Breast epithelium (tissue), 4 donors: ENCODE measurements at regions not wholly inside any gene's neighbourhood (a gene's known extent, or its start where the extent isn't known, plus 50 kb on each side); places are given as distances from the start of the nearest gene placed in this dataset.
"Not testable (repeated sequence)": the region's sequence is repeated elsewhere in the genome, so short reads cannot be mapped to it uniquely, and the experiment has no call there.

ENCODE experiments used
- DNase-seq, 2 donors: peaks; one replicate each; pipeline ENCODE4 v3.0.0-alpha.2; 2019; ENCODE audit warnings: low spot score in 2 of 2
- H3K27ac ChIP-seq, 2 donors: fragments of 200-600 bp; sonication (generic) in 1 of 2; one replicate each; pipeline ENCODE4 v1.5.1; 2016 to 2019; ENCODE audit warnings: mild to moderate bottlenecking in 1 of 2
- H3K27me3 ChIP-seq, 2 donors: fragments of 200-600 bp; sonication (generic) in 1 of 2; one replicate each; pipeline versions ENCODE4 v1.5.1 to v1.6.0; 2017 to 2019; ENCODE audit warnings: control low read depth in 1 of 2, mild to moderate bottlenecking in 1 of 2
- H3K36me3 ChIP-seq: fragments of 200-600 bp; one replicate; pipeline ENCODE4 v1.5.1; 2019
- H3K4me1 ChIP-seq, 2 donors: fragments of 200-600 bp; sonication (generic); one replicate each; pipeline ENCODE4 v1.5.1; 2016 to 2019; ENCODE audit warnings: control low read depth in 1 of 2
- H3K4me3 ChIP-seq, 3 donors: fragments of 200-600 bp; sonication (generic); 1 replicate in 2 of 3; 2 replicates in 1 of 3; pipeline ENCODE4 v1.5.1; 2016 to 2019; ENCODE audit warnings: mild to moderate bottlenecking in 3 of 3, moderate library complexity in 2 of 3
- H3K9me3 ChIP-seq, 2 donors: fragments of 200-600 bp; sonication (generic) in 1 of 2; one replicate each; pipeline ENCODE4 v1.5.1; 2016 to 2019; ENCODE audit warnings: control low read depth in 1 of 2
- CTCF ChIP-seq, 3 donors: fragments of 450-650 bp; IDR thresholded peaks; one replicate each; pipeline ENCODE4 v1.5.1; 2016 to 2017; ENCODE audit warnings: antibody characterized with exemption in 3 of 3, mild to moderate bottlenecking in 3 of 3, moderate library complexity in 3 of 3
- POLR2A ChIP-seq: fragments of 450-650 bp; IDR thresholded peaks from one replicate; pipeline ENCODE4 v1.6.1; 2016; ENCODE audit warnings: antibody characterized with exemption, mild to moderate bottlenecking, moderate library complexity
- POLR2AphosphoS5 ChIP-seq, 3 donors: sonication (generic); formaldehyde crosslinking; IDR thresholded peaks; one replicate each; pipeline ENCODE4 v1.6.1; 2017; ENCODE audit warnings: antibody characterized with exemption in 3 of 3
- intact Hi-C: fragments of 100-400 bp; cut with DNase I; formaldehyde crosslinking; loops from one replicate; pipeline ENCODE4 v1.15.1; 2023; ENCODE audit warnings: low total_unique reads

GRCh38 chr7:131830681-131831080, 274.3 kb upstream of the PODXL start:
- Histone ChIP-seq H3K27ac (no peak overlapping the region), H3K9me3 (peaks cover 0 to 6% of the 10 kb centered on the region in 2 donors), H3K4me3 (no peak overlapping the region), H3K27me3 (peaks cover 0 to 12% of the 10 kb centered on the region in 2 donors), H3K36me3 (no peaks in the 10 kb centered on the region), H3K4me1 (no peaks in the 10 kb centered on the region)
- TF ChIP-seq POLR2AphosphoS5 (IDR thresholded peaks at IDR 0.05), result no peak
- no peak for TF ChIP-seq POLR2A
- no peak for TF ChIP-seq CTCF (IDR thresholded peaks at IDR 0.05)
- DNase-seq, result no peak
- intact Hi-C loops, result no loop called here

DNA sequence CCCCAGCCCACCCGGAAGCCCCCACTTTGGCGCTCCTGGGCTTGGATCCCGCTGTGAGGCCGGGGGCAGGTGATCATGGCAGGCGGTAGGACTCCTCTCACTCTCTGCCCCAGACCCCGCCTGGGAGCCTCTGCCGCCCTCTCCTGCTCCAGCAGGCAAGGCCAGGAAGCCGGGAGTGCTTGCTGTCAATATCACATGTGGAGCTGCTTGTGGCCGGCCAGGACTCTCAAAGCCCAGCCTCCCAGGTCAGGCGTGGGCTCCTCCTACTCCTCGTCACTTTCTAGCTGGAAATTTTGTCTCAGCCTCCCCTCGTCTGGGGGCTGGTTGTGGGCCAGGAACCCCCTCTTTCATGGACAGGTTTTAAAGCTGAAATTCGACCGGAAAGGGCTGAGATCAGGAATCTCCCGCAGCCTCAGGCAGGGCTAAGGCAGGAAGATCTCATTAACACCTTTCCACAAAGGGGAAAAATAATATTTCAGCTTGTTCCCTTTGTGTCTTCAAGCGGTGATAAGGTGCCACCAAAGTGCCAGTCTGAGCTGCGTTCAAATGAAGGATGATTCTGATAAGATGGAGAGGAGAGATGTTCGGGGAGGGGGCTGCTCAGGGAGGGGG, 273.6 kb upstream of the PODXL start:
- H3K9me3 ChIP-seq, result peaks cover 0 to 6% of the 10 kb centered on the region in 2 donors
- H3K4me3 ChIP-seq, result peak overlapping the region in 2 of 3 donors; percentile 9 to 19
- intact Hi-C loops, result no loop called here
- peaks cover 0 to 12% of the 10 kb centered on the region in 2 donors for H3K27me3 ChIP-seq
- no peaks in the 10 kb centered on the region for H3K4me1 ChIP-seq
- no peak overlapping the region for H3K27ac ChIP-seq
- no peak for DNase-seq
- no peak for TF ChIP-seq POLR2AphosphoS5 (IDR thresholded peaks at IDR 0.05)
- TF ChIP-seq POLR2A, result no peak
- no peak for TF ChIP-seq CTCF (IDR thresholded peaks at IDR 0.05)
- no peaks in the 10 kb centered on the region for H3K36me3 ChIP-seq

GRCh38 chr7:131827421-131827820, 271.0 kb upstream of the PODXL start:
- H3K9me3 ChIP-seq, result peaks cover 0 to 6% of the 10 kb centered on the region in 2 donors
- H3K4me3 ChIP-seq, result no peak overlapping the region
- intact Hi-C loops, result no loop called here
- no peaks in the 10 kb centered on the region for H3K4me1 ChIP-seq
- no peak for DNase-seq
- no peaks in the 10 kb centered on the region for H3K36me3 ChIP-seq
- H3K27ac ChIP-seq, result no peak overlapping the region
- no peaks in the 10 kb centered on the region for H3K27me3 ChIP-seq
- TF ChIP-seq POLR2A, result no peak
- TF ChIP-seq CTCF (IDR thresholded peaks at IDR 0.05), result no peak
- TF ChIP-seq POLR2AphosphoS5 (IDR thresholded peaks at IDR 0.05), result no peak

DNA sequence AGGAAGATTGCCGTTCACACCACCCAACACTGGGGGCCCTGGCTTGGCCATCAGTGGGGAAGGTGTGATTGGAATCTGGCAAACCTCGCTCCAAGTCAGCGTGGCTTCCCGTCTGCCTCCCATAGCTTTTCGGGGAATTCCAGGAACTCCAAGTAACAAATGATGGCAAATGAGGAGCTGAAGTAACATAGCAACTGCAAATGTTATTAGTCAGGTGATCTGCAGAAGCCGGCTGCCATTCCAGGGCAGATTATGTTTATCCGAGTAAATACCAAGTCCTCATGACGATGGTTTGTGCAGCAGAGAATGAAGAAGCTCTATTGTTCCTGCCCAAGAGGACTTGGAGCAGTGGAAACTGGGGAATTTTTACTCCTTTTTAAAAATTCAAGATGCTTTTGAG, 270.5 kb upstream of the PODXL start:
- no peak for DNase-seq
- intact Hi-C loops, result no loop called here
- H3K4me1 ChIP-seq, result no peaks in the 10 kb centered on the region
- TF ChIP-seq POLR2A, result no peak
- no peak for TF ChIP-seq CTCF (IDR thresholded peaks at IDR 0.05)
- no peak for TF ChIP-seq POLR2AphosphoS5 (IDR thresholded peaks at IDR 0.05)
- H3K27ac ChIP-seq, result no peak overlapping the region
- H3K9me3 ChIP-seq, result peaks cover 0 to 6% of the 10 kb centered on the region in 2 donors
- no peaks in the 10 kb centered on the region for H3K27me3 ChIP-seq
- H3K4me3 ChIP-seq, result no peak overlapping the region
- H3K36me3 ChIP-seq, result no peaks in the 10 kb centered on the region

DNA sequence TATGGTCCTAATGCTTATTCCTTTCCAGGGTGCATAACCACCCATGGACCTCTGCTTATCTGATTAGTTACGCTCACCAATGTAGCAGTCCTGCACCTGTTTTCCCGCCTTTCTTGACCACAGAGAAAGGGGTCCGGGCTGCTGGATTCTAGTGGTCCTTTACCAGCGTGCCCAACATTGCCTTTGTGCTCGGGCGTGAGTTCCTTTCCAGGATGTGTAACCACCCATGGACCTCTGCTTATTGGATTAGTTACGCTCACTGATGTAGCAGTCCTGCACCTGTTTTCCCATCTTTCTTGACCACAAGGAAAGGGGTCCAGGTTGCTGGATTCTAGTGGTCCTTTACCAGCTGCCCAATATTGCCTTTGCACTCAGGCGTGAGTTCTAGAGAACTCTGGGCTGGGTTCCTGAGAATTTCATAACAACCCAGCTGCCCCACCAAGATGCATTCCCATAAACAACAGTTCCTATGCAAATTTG, 267.6 kb upstream of the PODXL start:
- H3K4me1 ChIP-seq, intact Hi-C loops, H3K9me3 ChIP-seq, DNase-seq, H3K4me3 ChIP-seq, H3K27me3 ChIP-seq, H3K27ac ChIP-seq, H3K36me3 ChIP-seq: not testable (repeated sequence)
